ENCODE measurements at regions not wholly inside any gene's neighbourhood (a gene's known extent, or its start where the extent isn't known, plus 50 kb on each side); places are given as distances from the start of the nearest gene placed in this dataset.

GRCh38 chr22:47245786-47246185 lies 483.3 kb downstream of the TBC1D22A start:
- DNase-seq (ENCODE audit: low read depth in 2 of 2), result no peak

- no peak for DNase-seq (ENCODE audit: low read depth in 2 of 2)
Measured at GRCh38 chr22:47245286-47245685, 482.8 kb downstream of the TBC1D22A start.

GRCh38 chr22:47240116-47240515 lies 477.7 kb downstream of the TBC1D22A start:
- no peak for DNase-seq (ENCODE audit: low read depth in 2 of 2)

GRCh38 chr22:47239474-47239860 lies 477.0 kb downstream of the TBC1D22A start:
- no peak for DNase-seq (ENCODE audit: low read depth in 2 of 2)

GRCh38 chr22:47238690-47239473 lies 476.4 kb downstream of the TBC1D22A start:
- DNase-seq (ENCODE audit: low read depth in 2 of 2), result no peak

- DNase-seq (ENCODE audit: low read depth in 2 of 2), result no peak
Measured at GRCh38 chr22:47237890-47238480, 475.5 kb downstream of the TBC1D22A start.

- DNase-seq (ENCODE audit: low read depth in 2 of 2), result no peak
Measured at GRCh38 chr22:47236718-47237117, 474.3 kb downstream of the TBC1D22A start.

GRCh38 chr22:47236161-47236560 lies 473.7 kb downstream of the TBC1D22A start:
- DNase-seq (ENCODE audit: low read depth in 2 of 2), result no peak

- DNase-seq (ENCODE audit: low read depth in 2 of 2), result no peak
Measured at GRCh38 chr22:47233316-47234243, 471.1 kb downstream of the TBC1D22A start.

- no peak for DNase-seq (ENCODE audit: low read depth in 2 of 2)
Measured at GRCh38 chr22:47232753-47233152, 470.3 kb downstream of the TBC1D22A start.

GRCh38 chr22:47232197-47232596 lies 469.7 kb downstream of the TBC1D22A start:
- no peak for DNase-seq (ENCODE audit: low read depth in 2 of 2)

- DNase-seq (ENCODE audit: low read depth in 2 of 2), result no peak
Measured at GRCh38 chr22:47231759-47232158, 469.3 kb downstream of the TBC1D22A start.

GRCh38 chr22:47230741-47231140 lies 468.3 kb downstream of the TBC1D22A start:
- no peak for DNase-seq (ENCODE audit: low read depth in 2 of 2)

- DNase-seq (ENCODE audit: low read depth in 2 of 2), result no peak
Measured at GRCh38 chr22:47230251-47230650, 467.8 kb downstream of the TBC1D22A start.

GRCh38 chr22:47228767-47229166 lies 466.3 kb downstream of the TBC1D22A start:
- DNase-seq (ENCODE audit: low read depth in 2 of 2), result no peak

- no peak for DNase-seq (ENCODE audit: low read depth in 2 of 2)
Measured at GRCh38 chr22:47225931-47226633, 463.6 kb downstream of the TBC1D22A start.

- no peak for DNase-seq (ENCODE audit: low read depth in 2 of 2)
Measured at GRCh38 chr22:47225080-47225930, 462.9 kb downstream of the TBC1D22A start.
